AG04450 (cell line): ENCODE measurements at regions not wholly inside any gene's neighbourhood (a gene's known extent, or its start where the extent isn't known, plus 50 kb on each side); places are given as distances from the start of the nearest gene placed in this dataset.

Experiments used
- CTCF ChIA-PET: fragments of 300-600, 350-600 bp; formaldehyde crosslinking; extraction: SDS; loops from one replicate; lab custom pipeline; 2022; ENCODE audit warnings: antibody characterized with exemption, inconsistent platforms; lab: Charles Lee
- POLR2A ChIA-PET: fragments of 350-600 bp; formaldehyde crosslinking; extraction: SDS; loops from one replicate; lab custom pipeline; 2021; ENCODE audit warnings: antibody characterized with exemption, inconsistent platforms; lab: Yijun Ruan, JAX
- DNase-seq: peaks from one replicate; pipeline ENCODE4 v3.0.0-alpha.2; 2011; ENCODE audit warnings: low read depth, low spot score
- H3K27ac ChIP-seq: one replicate; pipeline ENCODE4 v1.5.1; 2012; ENCODE audit warnings: low read depth, low read length, control low read depth
- H3K27me3 ChIP-seq: one replicate; pipeline ENCODE4 v1.6.0; 2012; ENCODE audit warnings: low read length; ENCODE audit not compliant: control insufficient read depth, insufficient read depth
- H3K4me3 ChIP-seq: 2 replicates; pipeline ENCODE4 v1.5.1; 2011; ENCODE audit warnings: mild to moderate bottlenecking, low read depth, low read length, control low read depth
- H3K9me3 ChIP-seq: 2 replicates; pipeline ENCODE4 v1.5.1; 2012; ENCODE audit warnings: low read length; ENCODE audit not compliant: control insufficient read depth, insufficient read depth
- CTCF ChIP-seq: IDR thresholded peaks from 2 replicates; pipeline ENCODE4 v1.5.1; 2011; ENCODE audit warnings: low read depth, low read length, control low read depth, inconsistent platforms

DNA sequence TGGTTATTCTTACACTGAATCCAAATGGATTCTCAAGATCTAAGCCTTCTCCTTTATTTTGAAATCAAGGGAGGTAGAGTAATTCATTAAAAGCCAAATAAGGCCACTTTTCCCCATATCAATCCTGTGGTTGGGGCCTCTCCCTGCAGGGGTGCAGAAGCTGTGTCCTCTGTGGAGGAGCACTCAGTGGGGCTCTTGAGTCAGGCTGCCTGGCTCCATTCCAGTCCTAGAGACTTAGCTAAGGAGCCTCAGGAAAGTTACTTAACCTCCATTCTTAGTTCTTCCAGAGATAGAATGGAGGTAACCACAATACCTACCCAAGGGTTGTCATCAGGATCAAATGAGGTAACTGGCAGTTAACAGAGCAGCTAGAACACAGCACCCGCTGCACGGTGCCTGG is 564.3 kb downstream of the CMPK2 start:
- Histone ChIP-seq H3K4me3 (no peak overlapping the region), H3K27me3 (no peaks in the 10 kb centered on the region), H3K9me3 (peaks cover 3% of the 10 kb centered on the region; the same call in 1 of the 2 replicates), H3K27ac (no peak overlapping the region)
- POLR2A ChIA-PET = no interaction called here
- no peak for TF ChIP-seq CTCF
- DNase-seq = no peak
- CTCF ChIA-PET = no interaction called here

DNA sequence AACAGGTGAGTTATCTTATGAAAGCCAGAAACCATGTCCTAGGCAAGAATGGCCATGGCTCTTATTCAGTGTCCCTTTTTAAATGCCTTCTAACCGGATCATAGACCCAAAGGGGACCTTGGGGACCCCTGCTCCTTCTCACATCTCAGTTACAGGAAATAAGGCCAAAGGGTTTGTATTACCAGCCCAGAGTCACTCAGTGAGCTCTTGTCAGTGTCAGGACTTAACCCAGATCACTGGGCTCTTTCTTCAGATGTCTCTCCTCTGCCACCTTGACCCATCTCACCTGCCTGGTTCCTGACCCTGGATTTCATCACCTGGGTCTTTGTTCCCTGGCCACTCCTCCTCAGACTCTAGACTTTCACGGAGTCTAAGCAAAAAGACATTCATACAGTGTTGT is 556.7 kb downstream of the CMPK2 start:
- H3K4me3 ChIP-seq = no peak overlapping the region
- H3K9me3 ChIP-seq = no peaks in the 10 kb centered on the region
- TF ChIP-seq CTCF = no peak
- no peaks in the 10 kb centered on the region for H3K27me3 ChIP-seq
- CTCF ChIA-PET = no interaction called here
- H3K27ac ChIP-seq = no peak overlapping the region
- no peak for DNase-seq
- POLR2A ChIA-PET = no interaction called here

DNA sequence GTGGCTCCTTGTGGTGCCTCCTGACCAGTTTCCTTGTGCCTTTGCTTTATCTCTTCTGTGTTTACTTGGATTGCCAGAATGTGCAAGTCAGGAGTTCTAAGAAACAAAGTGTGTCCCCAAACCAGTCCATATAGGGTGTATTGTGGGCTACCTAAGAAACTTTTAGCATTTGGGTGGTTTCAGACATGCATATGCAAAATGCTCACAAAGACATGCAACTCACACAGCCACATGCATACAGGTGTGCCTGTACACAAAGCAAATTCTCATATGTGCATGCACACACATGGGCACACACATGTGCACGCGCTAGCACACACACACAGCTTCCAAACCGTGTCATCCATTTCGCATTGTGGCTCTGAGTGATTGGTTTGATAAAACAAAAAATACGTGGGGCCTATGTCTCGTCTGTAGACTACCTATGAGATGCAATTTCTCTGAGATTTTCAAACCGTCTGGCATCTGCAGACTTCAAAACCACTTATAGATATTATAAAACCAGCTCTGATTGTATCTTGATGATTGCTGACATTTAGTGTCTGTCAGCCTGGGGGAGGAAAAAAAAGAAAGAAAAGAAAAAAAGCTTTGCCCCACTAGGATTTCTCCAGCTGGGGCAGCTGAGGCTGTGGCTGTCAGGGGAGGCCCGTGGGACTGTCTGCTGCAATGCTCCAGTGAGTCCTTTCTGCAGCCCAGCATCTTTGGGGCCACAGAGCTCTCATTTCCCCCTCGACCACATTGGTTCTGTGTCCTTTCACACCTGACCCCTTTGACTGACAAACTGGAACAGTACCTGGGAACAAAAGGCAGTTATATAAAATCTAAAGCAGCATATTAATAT is 556.1 kb downstream of the CMPK2 start:
- TF ChIP-seq CTCF = no peak
- Histone ChIP-seq H3K4me3 (no peak overlapping the region), H3K27me3 (no peaks in the 10 kb centered on the region), H3K27ac (no peak overlapping the region), H3K9me3 (no peaks in the 10 kb centered on the region)
- CTCF ChIA-PET = no interaction called here
- POLR2A ChIA-PET = no interaction called here
- DNase-seq = no peak

- Histone ChIP-seq H3K9me3 (no peaks in the 10 kb centered on the region), H3K4me3 (no peak overlapping the region), H3K27ac (no peak overlapping the region), H3K27me3 (no peaks in the 10 kb centered on the region)
- no peak for TF ChIP-seq CTCF
- no peak for DNase-seq
- POLR2A ChIA-PET = no interaction called here
- CTCF ChIA-PET = no interaction called here
These were observed 555.2 kb downstream of the CMPK2 start for GRCh38 chr2:6310256-6311215.

DNA sequence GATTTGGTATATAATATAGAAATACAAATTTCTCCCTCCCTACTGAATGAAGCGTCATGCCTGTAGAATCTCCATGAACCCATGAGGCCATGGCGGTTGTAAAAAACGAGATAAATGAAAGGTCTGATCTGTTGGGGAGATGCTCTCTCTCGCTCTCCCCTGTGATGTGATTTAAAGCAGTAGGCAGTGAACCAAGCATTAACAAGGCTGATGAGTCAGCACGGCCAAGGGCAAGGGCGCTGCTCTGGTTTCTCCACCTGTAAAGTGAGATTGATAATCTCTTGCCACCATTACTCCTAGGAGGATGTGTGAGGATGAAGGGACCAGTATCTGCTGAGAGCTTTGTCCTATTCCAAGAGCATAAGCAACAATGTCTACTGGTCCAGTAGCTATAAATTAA is 553.3 kb downstream of the CMPK2 start:
- Histone ChIP-seq H3K4me3 (no peak overlapping the region), H3K27me3 (no peaks in the 10 kb centered on the region), H3K27ac (no peak overlapping the region), H3K9me3 (no peaks in the 10 kb centered on the region)
- TF ChIP-seq CTCF = no peak
- CTCF ChIA-PET = no interaction called here
- POLR2A ChIA-PET = no interaction called here
- no peak for DNase-seq
